ENCODE measurements at regions not wholly inside any gene's neighbourhood (a gene's known extent, or its start where the extent isn't known, plus 50 kb on each side); places are given as distances from the start of the nearest gene placed in this dataset.

- no peaks in the 10 kb centered on the region for H3K4me1 Mint-ChIP-seq
- H3K9ac ChIP-seq (ENCODE audit: low read length) = no peak overlapping the region
- DNase-seq (no peak), ATAC-seq (ENCODE audit: low read depth) (no peak)
- intact Hi-C loops (cut with micrococcal nuclease) = no loop called here
- no peak overlapping the region for H3K4me3 Mint-ChIP-seq
- ChIA-PET POLR2A (no interaction called here), CTCF (no interaction called here)
- no peak overlapping the region for H3K4me2 ChIP-seq (replicated peaks; ENCODE audit: low read depth, low read length, poor library complexity, severe bottlenecking)
- no peaks in the 10 kb centered on the region for H3K79me2 ChIP-seq (ENCODE audit: control insufficient read depth, insufficient read depth, low read length)
- no peak overlapping the region for H3K27ac Mint-ChIP-seq
- no peak overlapping the region for H3K27ac ChIP-seq (ENCODE audit: low read length in 2 of 2)
- H2AFZ ChIP-seq (ENCODE audit: insufficient read depth, low read depth, low read length, poor library complexity, severe bottlenecking) = no peak overlapping the region
- H4K20me1 ChIP-seq (ENCODE audit: control insufficient read depth, insufficient read depth, low read length, poor library complexity, severe bottlenecking) = no peaks in the 10 kb centered on the region
- no peaks in the 10 kb centered on the region for H3K9me3 Mint-ChIP-seq (ENCODE audit: insufficient read depth)
- peaks cover 13% of the 10 kb centered on the region for H3K27me3 Mint-ChIP-seq
- no peaks in the 10 kb centered on the region for H3K4me1 ChIP-seq (ENCODE audit: control insufficient read depth in 2 of 2, insufficient read depth in 2 of 2, low read length in 2 of 2)
- no peaks in the 10 kb centered on the region for H3K9me3 ChIP-seq (ENCODE audit: control extremely low read depth in 1 of 3, control insufficient read depth in 2 of 3, insufficient read depth in 1 of 3, low read length in 2 of 3)
- no peaks in the 10 kb centered on the region for H3K27me3 ChIP-seq (replicated peaks in 1 of 4; ENCODE audit: control extremely low read depth in 1 of 4, control insufficient read depth in 3 of 4, insufficient read depth in 4 of 4, low read length in 3 of 4)
- H3K4me3 ChIP-seq (ENCODE audit: control extremely low read depth in 1 of 5, extremely low read depth in 1 of 5, insufficient read depth in 1 of 5, low read depth in 2 of 5, low read length in 4 of 5) = no peak overlapping the region
- no peaks in the 10 kb centered on the region for H3K36me3 ChIP-seq (replicated peaks in 1 of 2; ENCODE audit: control extremely low read depth in 1 of 2, control insufficient read depth in 1 of 2, extremely low read depth in 1 of 2, insufficient read depth in 2 of 2, low read length in 1 of 2)
- TF ChIP-seq, protein P1, sequence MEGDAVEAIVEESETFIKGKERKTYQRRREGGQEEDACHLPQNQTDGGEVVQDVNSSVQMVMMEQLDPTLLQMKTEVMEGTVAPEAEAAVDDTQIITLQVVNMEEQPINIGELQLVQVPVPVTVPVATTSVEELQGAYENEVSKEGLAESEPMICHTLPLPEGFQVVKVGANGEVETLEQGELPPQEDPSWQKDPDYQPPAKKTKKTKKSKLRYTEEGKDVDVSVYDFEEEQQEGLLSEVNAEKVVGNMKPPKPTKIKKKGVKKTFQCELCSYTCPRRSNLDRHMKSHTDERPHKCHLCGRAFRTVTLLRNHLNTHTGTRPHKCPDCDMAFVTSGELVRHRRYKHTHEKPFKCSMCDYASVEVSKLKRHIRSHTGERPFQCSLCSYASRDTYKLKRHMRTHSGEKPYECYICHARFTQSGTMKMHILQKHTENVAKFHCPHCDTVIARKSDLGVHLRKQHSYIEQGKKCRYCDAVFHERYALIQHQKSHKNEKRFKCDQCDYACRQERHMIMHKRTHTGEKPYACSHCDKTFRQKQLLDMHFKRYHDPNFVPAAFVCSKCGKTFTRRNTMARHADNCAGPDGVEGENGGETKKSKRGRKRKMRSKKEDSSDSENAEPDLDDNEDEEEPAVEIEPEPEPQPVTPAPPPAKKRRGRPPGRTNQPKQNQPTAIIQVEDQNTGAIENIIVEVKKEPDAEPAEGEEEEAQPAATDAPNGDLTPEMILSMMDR (IDR thresholded peaks at IDR 0.05) = no peak
- no peak for TF ChIP-seq EZH2 (IDR thresholded peaks at IDR 0.05; ENCODE audit: borderline replicate concordance, insufficient read depth, low read depth, low read length, poor library complexity, severe bottlenecking)
Measured at GRCh38 chr1:112188611-112189010, 199.1 kb upstream of the KCND3 start.

DNA sequence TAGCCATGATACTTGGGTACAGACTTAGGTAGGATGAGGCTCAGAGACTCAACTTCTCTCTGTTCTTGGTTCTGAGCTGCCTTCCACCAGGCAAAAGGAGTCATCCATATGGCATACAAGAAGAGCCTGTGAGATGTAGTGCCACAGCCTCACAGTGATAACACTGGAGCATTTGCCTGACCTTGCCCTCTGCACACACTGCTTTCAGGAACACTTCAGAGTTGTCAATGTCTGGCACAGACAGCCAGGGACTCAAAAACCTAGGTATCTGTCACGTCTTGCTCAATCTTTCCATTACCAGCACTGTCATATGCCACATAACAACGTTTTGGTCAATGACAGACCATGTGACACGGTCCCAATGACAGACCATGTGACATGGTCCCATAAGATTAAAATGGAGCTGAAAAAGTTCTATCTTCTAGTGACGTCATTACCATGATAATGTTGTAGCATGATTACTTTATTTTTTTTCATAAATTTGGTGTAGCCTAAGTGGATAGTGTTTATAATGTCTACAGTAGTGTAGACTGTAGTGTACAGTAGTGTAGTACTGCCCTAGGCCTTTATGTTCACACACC is 199.9 kb upstream of the CTTNBP2NL start:
- ATAC-seq (ENCODE audit: low read depth) (no peak), DNase-seq (no peak)
- Mint-ChIP-seq H3K4me1 (no peaks in the 10 kb centered on the region), H3K27ac (no peak overlapping the region), H3K27me3 (no peaks in the 10 kb centered on the region), H3K4me3 (no peak overlapping the region), H3K9me3 (ENCODE audit: insufficient read depth) (peaks cover 3% of the 10 kb centered on the region)
- Histone ChIP-seq H3K27ac (ENCODE audit: low read length in 2 of 2) (no peak overlapping the region), H2AFZ (ENCODE audit: insufficient read depth, low read depth, low read length, poor library complexity, severe bottlenecking) (no peak overlapping the region), H3K4me1 (ENCODE audit: control insufficient read depth in 2 of 2, insufficient read depth in 2 of 2, low read length in 2 of 2) (no peaks in the 10 kb centered on the region), H3K27me3 (replicated peaks in 1 of 4; ENCODE audit: control extremely low read depth in 1 of 4, control insufficient read depth in 3 of 4, insufficient read depth in 4 of 4, low read length in 3 of 4) (no peaks in the 10 kb centered on the region), H3K79me2 (ENCODE audit: control insufficient read depth, insufficient read depth, low read length) (no peaks in the 10 kb centered on the region), H3K9ac (ENCODE audit: low read length) (no peak overlapping the region), H3K9me3 (ENCODE audit: control extremely low read depth in 1 of 3, control insufficient read depth in 2 of 3, insufficient read depth in 1 of 3, low read length in 2 of 3) (no peaks in the 10 kb centered on the region), H3K4me2 (replicated peaks; ENCODE audit: low read depth, low read length, poor library complexity, severe bottlenecking) (no peak overlapping the region), H3K36me3 (replicated peaks in 1 of 2; ENCODE audit: control extremely low read depth in 1 of 2, control insufficient read depth in 1 of 2, extremely low read depth in 1 of 2, insufficient read depth in 2 of 2, low read length in 1 of 2) (no peaks in the 10 kb centered on the region), H3K4me3 (ENCODE audit: control extremely low read depth in 1 of 5, extremely low read depth in 1 of 5, insufficient read depth in 1 of 5, low read depth in 2 of 5, low read length in 4 of 5) (no peak overlapping the region), H4K20me1 (ENCODE audit: control insufficient read depth, insufficient read depth, low read length, poor library complexity, severe bottlenecking) (no peaks in the 10 kb centered on the region)
- CTCF ChIA-PET = no interaction called here
- POLR2A ChIA-PET = no interaction called here
- no peak for TF ChIP-seq EZH2 (IDR thresholded peaks at IDR 0.05; ENCODE audit: borderline replicate concordance, insufficient read depth, low read depth, low read length, poor library complexity, severe bottlenecking)
- TF ChIP-seq, protein P1 (IDR thresholded peaks at IDR 0.05) = no peak
- intact Hi-C loops (cut with micrococcal nuclease) = no loop called here
- 82% methylated on average over 2 of the region's 4 CpGs for WGBS (ENCODE audit: insufficient coverage)
